NCI-H2196 treated with DMSO at 0.1 percent for 48 hours (cell line): ENCODE measurements at regions not wholly inside any gene's neighbourhood (a gene's known extent, or its start where the extent isn't known, plus 50 kb on each side); places are given as distances from the start of the nearest gene placed in this dataset.

Experiments used
- DNase-seq: peaks from one replicate; lab custom pipeline; 2025; ENCODE audit not compliant: unreplicated experiment; lab: John Stamatoyannopoulos, UW

- no peak for DNase-seq
Observed at GRCh38 chr2:236712961-236713673, 143.5 kb downstream of the ACKR3 start.

- no peak for DNase-seq
Observed at GRCh38 chr2:236714080-236714479, 144.5 kb downstream of the ACKR3 start.

GRCh38 chr2:236715077-236715476, 145.5 kb downstream of the ACKR3 start:
- DNase-seq, result no peak

DNA sequence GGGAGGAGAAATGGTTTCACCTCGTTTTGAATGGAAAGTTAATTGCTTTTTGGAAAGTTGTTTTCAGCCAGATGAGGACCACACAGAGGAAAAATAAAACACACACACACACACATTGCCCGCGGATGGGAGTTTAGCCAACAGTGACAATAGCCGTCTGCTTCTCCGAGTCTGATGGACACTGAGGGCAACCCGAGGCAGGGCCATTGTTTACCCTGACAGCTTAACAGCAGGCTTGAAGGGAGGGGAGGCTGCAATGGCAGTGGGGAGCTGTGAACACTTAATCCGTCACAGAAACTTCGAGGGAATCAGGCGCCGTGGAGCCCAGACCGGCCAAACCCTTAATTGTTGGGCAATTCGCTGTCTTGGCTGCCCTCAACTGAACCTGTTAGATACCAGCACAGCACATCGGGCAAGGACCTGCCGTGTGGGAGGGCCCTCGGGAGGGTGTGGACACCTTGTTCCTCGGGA, 145.9 kb downstream of the ACKR3 start:
- no peak for DNase-seq

- DNase-seq, result no peak
Observed at GRCh38 chr2:236717120-236717519, 147.5 kb downstream of the ACKR3 start.

DNA sequence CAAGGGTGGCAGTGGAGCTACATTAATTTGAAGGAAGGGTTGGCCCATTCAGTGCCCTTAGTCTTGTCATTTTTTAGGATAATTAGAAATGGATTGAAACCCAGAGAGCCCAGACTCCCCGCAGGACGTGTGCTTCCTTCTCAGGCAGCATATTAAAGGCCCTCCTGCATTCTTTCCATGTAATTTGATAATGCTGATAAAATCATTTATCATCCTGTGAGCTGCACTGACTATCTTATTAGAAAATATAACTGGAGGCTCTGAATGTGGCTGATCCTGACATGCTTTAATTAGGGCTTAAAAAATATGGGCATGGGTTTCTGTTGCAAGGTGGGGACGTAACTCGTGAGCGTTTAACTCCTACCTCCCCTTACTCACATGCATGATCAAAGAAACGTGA, 148.1 kb downstream of the ACKR3 start:
- DNase-seq, result no peak

- no peak for DNase-seq
Observed at GRCh38 chr2:236718207-236718992, 148.8 kb downstream of the ACKR3 start.

GRCh38 chr2:236719192-236719635, 149.6 kb downstream of the ACKR3 start:
- DNase-seq, result no peak

DNA sequence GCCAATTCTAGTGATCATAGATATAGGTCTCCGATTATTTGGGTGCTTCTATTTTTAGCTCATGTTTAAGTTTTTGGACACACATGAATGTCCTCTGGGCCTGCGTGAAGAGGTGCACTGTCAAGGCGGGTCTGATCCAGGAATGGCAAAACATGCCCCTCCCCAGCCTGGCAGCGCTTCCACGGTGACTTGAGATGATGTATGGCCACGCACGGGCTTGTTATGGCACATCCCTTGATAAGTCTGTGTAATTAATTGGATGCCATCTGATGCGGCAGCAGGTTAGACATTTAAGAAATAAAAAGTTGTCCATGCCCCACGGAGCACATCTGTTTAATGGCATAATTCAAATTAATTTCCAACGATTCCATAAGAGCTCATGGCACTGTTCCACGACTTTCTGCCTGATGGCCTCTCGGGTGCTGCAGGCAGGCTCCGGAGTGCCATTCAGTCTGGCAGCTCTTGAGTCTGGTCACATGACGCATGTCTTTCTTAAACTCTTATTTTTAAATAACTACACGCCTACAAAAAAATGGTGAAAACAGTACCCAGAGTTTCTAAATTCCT, 151.4 kb downstream of the ACKR3 start:
- no peak for DNase-seq

- no peak for DNase-seq
Observed at GRCh38 chr2:236724200-236724599, 154.6 kb downstream of the ACKR3 start.

- DNase-seq, result no peak
Observed at GRCh38 chr2:236726701-236727450, 157.3 kb downstream of the ACKR3 start.

DNA sequence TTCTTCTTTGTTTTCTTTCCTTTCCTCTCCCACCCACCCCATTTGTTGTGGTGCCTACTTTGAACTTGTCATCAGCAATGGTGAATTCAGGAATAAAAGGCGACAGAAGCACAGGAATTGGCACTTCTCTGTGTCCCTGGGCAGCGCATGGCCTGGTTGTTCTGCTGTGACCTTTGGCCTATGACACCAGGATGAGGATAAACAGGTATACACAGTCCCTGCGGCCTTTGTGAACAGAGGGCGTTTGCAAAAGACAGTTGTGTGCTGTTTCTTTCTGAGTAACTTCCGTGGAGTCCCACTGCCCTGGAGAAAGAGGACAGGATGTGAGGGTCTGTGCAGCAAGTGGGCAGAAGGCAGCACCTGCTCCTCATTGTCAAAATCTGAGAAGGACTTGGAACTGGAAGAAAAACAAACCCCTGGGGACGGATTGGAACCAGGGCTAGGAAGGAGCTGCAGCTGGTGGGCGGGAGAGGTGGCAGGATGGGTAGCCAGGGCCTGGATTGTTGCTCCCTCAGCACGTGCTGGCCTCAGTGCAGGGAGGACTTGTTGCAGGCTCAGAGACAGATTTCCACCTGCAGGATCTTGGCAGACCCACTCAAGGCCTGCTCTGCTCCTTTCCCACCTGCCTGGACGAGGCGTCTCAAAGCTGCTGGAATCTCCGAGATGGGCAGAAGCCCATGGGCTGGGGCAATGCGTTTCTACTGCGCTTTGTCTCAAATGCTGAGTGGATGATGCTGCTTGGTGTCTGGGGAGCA, 159.5 kb downstream of the ACKR3 start:
- DNase-seq, result no peak

- DNase-seq, result no peak
Observed at GRCh38 chr2:236730393-236730792, 160.8 kb downstream of the ACKR3 start.

DNA sequence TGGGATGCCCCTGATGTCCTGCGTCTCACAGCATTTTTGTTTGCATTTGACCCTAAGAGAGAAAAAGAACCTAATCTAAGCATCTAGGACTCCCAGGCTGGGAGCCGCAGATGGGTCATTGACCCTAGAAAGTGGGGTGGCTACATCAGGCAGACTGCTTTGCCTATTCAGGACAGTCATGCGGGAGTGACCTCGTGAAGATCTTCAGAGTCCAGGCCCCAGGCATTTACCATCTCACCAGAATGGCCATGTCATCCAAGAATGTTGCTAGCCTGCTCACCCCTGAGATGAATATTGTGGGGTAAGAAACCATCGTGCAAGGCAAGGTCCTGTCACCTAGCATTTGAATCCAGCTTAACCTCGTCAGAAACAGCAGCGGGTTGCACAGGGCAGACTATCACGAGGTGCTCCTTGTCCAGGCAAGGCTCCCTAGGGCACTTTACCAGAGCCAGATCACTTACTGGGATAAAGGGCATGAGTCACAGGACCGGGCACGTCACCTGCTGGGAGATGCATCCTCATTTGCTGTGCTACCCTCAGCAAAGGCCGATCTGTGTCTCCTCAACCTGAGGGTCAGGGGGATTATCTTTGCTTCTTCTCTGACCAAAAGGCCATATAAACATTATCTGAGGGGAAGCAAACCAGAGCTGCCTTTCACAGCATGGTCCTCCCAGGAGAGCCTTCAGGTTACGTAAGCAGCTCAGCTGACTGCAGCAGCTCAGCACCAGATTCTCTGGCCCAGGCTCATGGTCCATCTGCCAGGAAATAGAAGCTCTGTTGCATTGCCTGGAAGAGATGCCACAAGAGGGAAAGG, 162.3 kb downstream of the ACKR3 start:
- no peak for DNase-seq

DNA sequence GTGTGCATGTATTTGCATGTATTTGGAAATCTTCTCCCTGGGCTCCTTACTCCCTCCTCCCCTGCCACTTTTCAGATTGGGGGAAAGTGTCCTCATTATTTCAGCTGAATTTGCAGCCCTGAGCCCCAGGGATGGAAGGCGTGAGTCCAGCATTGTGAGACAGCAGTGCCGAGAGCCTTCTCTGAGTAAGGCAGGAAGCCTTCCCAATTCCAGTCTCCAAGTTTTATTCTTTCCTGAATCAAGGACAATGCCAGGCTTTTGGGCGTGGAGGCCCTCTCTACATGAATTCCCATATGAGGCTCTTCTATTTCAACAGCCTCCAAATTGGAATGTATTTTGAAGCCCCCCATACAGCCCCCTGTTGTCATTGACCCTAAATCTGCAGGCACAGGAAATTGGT, 163.5 kb downstream of the ACKR3 start:
- DNase-seq, result no peak

- DNase-seq, result no peak
Observed at GRCh38 chr2:236735825-236736238, 166.2 kb downstream of the ACKR3 start.

- DNase-seq, result no peak
Observed at GRCh38 chr2:236738030-236738429, 168.4 kb downstream of the ACKR3 start.

- DNase-seq, result no peak
Observed at GRCh38 chr2:236738896-236739295, 169.3 kb downstream of the ACKR3 start.

DNA sequence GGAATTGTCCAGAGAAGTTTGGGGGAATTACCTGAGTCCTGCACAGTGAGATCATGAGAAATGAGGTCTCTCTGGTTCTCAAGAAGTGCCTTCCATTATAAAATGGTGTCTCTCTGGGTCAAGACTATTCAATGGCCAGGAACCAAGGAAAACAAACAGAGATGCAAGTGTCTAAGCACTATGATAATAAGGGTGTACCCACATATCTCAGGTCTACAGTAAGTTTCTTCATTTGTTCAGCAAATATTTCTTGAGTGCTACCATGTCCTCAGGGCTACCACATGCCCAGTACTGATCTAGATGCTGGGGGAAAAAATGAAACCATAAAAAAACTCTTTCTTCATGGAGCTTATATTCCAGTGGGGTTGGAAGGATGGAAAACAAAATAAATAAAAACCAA, 170.0 kb downstream of the ACKR3 start:
- DNase-seq, result no peak

DNA sequence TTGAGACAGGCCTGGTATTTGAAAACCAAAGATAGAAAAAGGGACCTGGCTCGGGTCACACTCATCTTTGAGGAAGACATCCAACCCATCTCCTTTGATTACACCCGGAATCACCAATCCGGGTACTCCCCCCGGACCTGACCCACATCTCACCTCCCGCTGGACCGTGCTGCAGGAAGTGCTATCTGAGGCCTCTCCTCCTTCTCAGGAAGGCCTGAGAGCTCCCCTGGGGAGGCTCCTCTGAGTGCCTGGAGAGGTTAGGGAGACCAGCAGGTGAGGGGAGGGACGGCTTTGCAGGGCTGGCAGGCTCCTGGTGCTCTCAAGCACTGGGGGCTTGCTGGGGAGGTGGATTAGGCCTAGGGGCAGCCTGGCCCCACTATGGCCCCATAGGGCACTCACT, 170.9 kb downstream of the ACKR3 start:
- no peak for DNase-seq
